Mesenchymal stem cell (in vitro differentiated cells and primary cell): ENCODE measurements at regions not wholly inside any gene's neighbourhood (a gene's known extent, or its start where the extent isn't known, plus 50 kb on each side); places are given as distances from the start of the nearest gene placed in this dataset.

Experiments used
- DNase-seq: peaks from one replicate; pipeline ENCODE4 v3.0.0-alpha.2; 2013
- H2AFZ ChIP-seq: one replicate; pipeline ENCODE4 v1.6.1; 2013; ENCODE audit warnings: low read depth, mild to moderate bottlenecking, control low read depth, inconsistent platforms, low read length, moderate library complexity
- H2AK5ac ChIP-seq: 2 replicates; pipeline ENCODE4 v1.6.1; 2013; ENCODE audit warnings: low read length, moderate library complexity, mild to moderate bottlenecking, inconsistent platforms; ENCODE audit not compliant: severe bottlenecking
- H2BK120ac ChIP-seq: one replicate; pipeline ENCODE4 v1.6.1; 2013; ENCODE audit warnings: low read depth, mild to moderate bottlenecking, inconsistent platforms, low read length, moderate library complexity
- H2BK12ac ChIP-seq, 2 experiments: one replicate each; pipeline ENCODE4 v1.6.1; 2013; ENCODE audit warnings: inconsistent platforms in 2 of 2, low read length in 2 of 2, mild to moderate bottlenecking in 2 of 2, moderate library complexity in 2 of 2, control low read depth in 1 of 2
- H2BK15ac ChIP-seq: one replicate; pipeline ENCODE4 v1.6.1; 2013; ENCODE audit warnings: mild to moderate bottlenecking, low read depth, inconsistent platforms; ENCODE audit not compliant: poor library complexity, severe bottlenecking
- H2BK5ac ChIP-seq: 2 replicates; pipeline ENCODE4 v1.6.1; 2013; ENCODE audit warnings: low read depth, mild to moderate bottlenecking, low read length, control low read depth, inconsistent platforms; ENCODE audit not compliant: poor library complexity, severe bottlenecking
- H3K14ac ChIP-seq, 2 experiments: one replicate each; pipeline ENCODE4 v1.6.1; 2013; ENCODE audit warnings: inconsistent platforms in 2 of 2, low read length in 2 of 2, control low read depth in 1 of 2, mild to moderate bottlenecking in 1 of 2, moderate library complexity in 1 of 2
- H3K18ac ChIP-seq, 2 experiments: one replicate each; pipeline ENCODE4 v1.6.1; 2013; ENCODE audit warnings: inconsistent platforms in 2 of 2, low read length in 2 of 2, control low read depth in 1 of 2, low read depth in 1 of 2, mild to moderate bottlenecking in 1 of 2
- H3K23ac ChIP-seq, 2 experiments: one replicate each; pipeline ENCODE4 v1.6.1; 2013; ENCODE audit warnings: inconsistent platforms in 2 of 2, low read length in 2 of 2, mild to moderate bottlenecking in 2 of 2, moderate library complexity in 2 of 2, control low read depth in 1 of 2
- H3K27ac ChIP-seq: 2 replicates; pipeline ENCODE4 v1.5.1; 2013; ENCODE audit warnings: mild to moderate bottlenecking, moderate library complexity, low read length, control low read depth, inconsistent platforms; ENCODE audit not compliant: poor library complexity, severe bottlenecking
- H3K27me3 ChIP-seq, 2 experiments: 2 replicates each; pipeline versions ENCODE4 v1.6.1 to v1.7.0; 2013; ENCODE audit warnings: low read length in 2 of 2, mild to moderate bottlenecking in 2 of 2, moderate library complexity in 2 of 2, control low read depth in 1 of 2, inconsistent platforms in 1 of 2; ENCODE audit not compliant: control insufficient read depth in 1 of 2, insufficient read depth in 1 of 2
- H3K36me3 ChIP-seq, 2 experiments: 2 replicates each; pipeline versions ENCODE4 v1.6.1 to v1.7.0; 2013; ENCODE audit warnings: low read length in 2 of 2, control low read depth in 1 of 2, inconsistent platforms in 1 of 2, low read depth in 1 of 2, mild to moderate bottlenecking in 1 of 2; ENCODE audit not compliant: insufficient read depth in 2 of 2, control insufficient read depth in 1 of 2
- H3K4ac ChIP-seq, 2 experiments: one replicate each; pipeline ENCODE4 v1.6.1; 2013; ENCODE audit warnings: inconsistent platforms in 2 of 2, low read length in 2 of 2, mild to moderate bottlenecking in 2 of 2, moderate library complexity in 2 of 2, control low read depth in 1 of 2, low read depth in 1 of 2
- H3K4me1 ChIP-seq: 2 replicates; pipeline ENCODE4 v1.6.1; 2013; ENCODE audit warnings: low read depth, low read length, control low read depth; ENCODE audit not compliant: control insufficient read depth, insufficient read depth
- H3K4me2 ChIP-seq: 2 replicates; pipeline ENCODE4 v1.6.1; 2013; ENCODE audit warnings: low read length, mild to moderate bottlenecking, inconsistent platforms; ENCODE audit not compliant: poor library complexity, severe bottlenecking
- H3K4me3 ChIP-seq, 2 experiments: 2 replicates each; pipeline versions ENCODE4 v1.5.1 to v1.7.0; 2013; ENCODE audit warnings: low read length in 2 of 2, mild to moderate bottlenecking in 2 of 2, control low read depth in 1 of 2, low read depth in 1 of 2; ENCODE audit not compliant: insufficient read depth in 1 of 2
- H3K79me1 ChIP-seq: replicated peaks from 2 replicates; pipeline ENCODE4 v1.6.1; 2013; ENCODE audit warnings: mild to moderate bottlenecking, control low read depth, low read length, inconsistent platforms; ENCODE audit not compliant: poor library complexity, severe bottlenecking
- H3K9ac ChIP-seq: 2 replicates; pipeline ENCODE4 v1.7.0; 2013; ENCODE audit warnings: mild to moderate bottlenecking, low read length, moderate library complexity
- H3K9me3 ChIP-seq: 2 replicates; pipeline ENCODE4 v1.7.0; 2013; ENCODE audit warnings: mild to moderate bottlenecking, low read length; ENCODE audit not compliant: control insufficient read depth
- H4K8ac ChIP-seq: one replicate; pipeline ENCODE4 v1.6.1; 2013; ENCODE audit warnings: inconsistent platforms, mild to moderate bottlenecking, low read length, moderate library complexity
- H4K91ac ChIP-seq: one replicate; pipeline ENCODE4 v1.6.1; 2013; ENCODE audit warnings: mild to moderate bottlenecking, low read length, inconsistent platforms
- WGBS: methylation state at CpG from one replicate; pipeline ENCODE4 v1.1.7; 2013; ENCODE audit warnings: mixed read lengths; 5-methylcytosine and 5-hydroxymethylcytosine counted together

DNA sequence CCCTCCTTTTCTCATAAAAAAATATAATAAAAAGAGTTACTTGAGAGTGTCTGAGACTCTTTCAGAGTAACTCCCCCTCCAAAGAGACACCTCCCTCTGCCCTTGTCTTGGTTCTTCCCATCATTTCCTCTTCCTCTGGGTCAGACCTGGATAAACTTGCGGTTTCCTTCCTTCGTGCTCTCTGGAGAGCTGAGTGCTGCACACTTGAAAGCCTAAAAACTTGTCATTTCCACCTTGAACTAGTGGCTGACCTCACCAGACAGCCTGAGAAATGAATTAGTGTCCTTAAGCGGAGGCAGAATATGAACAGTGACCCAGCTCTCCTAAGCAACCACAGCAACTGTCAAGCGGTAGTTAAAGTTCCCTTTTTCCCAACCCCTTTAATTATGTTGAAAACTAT is 88.4 kb upstream of the PROX1 start:
- H2BK15ac ChIP-seq, result no peak overlapping the region
- H3K27ac ChIP-seq, result no peak overlapping the region
- no peak overlapping the region for H3K18ac ChIP-seq
- no peaks in the 10 kb centered on the region for H3K4me1 ChIP-seq
- no peak overlapping the region for H3K14ac ChIP-seq
- no peak overlapping the region for H3K9ac ChIP-seq
- no peak overlapping the region for H3K23ac ChIP-seq
- no peak overlapping the region for H2BK5ac ChIP-seq
- H2AFZ ChIP-seq, result no peak overlapping the region
- H3K27me3 ChIP-seq, result no peaks in the 10 kb centered on the region
- H2AK5ac ChIP-seq, result no peak overlapping the region
- WGBS, result 72% methylated on average over 3 of the region's 4 CpGs
- no peak overlapping the region for H3K4me2 ChIP-seq
- no peaks in the 10 kb centered on the region for H3K9me3 ChIP-seq
- H2BK120ac ChIP-seq, result no peak overlapping the region
- H3K79me1 ChIP-seq, result no peaks in the 10 kb centered on the region
- H4K8ac ChIP-seq, result no peak overlapping the region
- H3K36me3 ChIP-seq, result no peaks in the 10 kb centered on the region
- no peak for DNase-seq
- no peak overlapping the region for H3K4ac ChIP-seq
- no peak overlapping the region for H3K4me3 ChIP-seq
- no peak overlapping the region for H2BK12ac ChIP-seq
- H4K91ac ChIP-seq, result no peak overlapping the region

DNA sequence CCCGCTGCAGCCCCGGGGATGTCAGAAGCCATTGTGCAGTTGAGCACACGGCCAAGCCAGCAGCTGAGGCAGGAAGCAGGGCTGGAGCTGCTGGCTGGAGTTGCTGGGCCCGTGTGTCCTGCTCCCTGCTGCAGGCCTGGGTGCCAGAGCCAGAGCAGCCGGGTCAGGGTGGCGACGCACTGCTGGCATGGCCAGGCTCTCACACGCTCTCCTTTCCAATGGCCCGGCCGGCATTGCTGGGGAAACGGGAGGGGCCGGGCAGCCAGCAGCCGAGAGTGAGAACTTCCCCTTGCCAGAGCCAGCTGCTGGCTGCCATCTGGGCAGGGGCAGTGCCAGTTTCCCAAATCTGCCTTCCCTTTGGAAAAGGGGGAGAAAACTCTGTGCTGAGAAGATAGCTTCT is 82.4 kb upstream of the PROX1 start:
- H3K4ac ChIP-seq, result no peak overlapping the region
- H3K18ac ChIP-seq, result no peak overlapping the region
- no peak overlapping the region for H3K27ac ChIP-seq
- H3K14ac ChIP-seq, result no peak overlapping the region
- no peaks in the 10 kb centered on the region for H3K27me3 ChIP-seq
- WGBS, result 86% methylated on average over 11 of the region's 13 CpGs
- H3K4me2 ChIP-seq, result no peak overlapping the region
- H2BK12ac ChIP-seq, result no peak overlapping the region
- DNase-seq, result no peak
- no peaks in the 10 kb centered on the region for H3K9me3 ChIP-seq
- no peak overlapping the region for H3K4me3 ChIP-seq
- H3K79me1 ChIP-seq, result no peaks in the 10 kb centered on the region
- H2BK15ac ChIP-seq, result no peak overlapping the region
- no peak overlapping the region for H4K8ac ChIP-seq
- H3K9ac ChIP-seq, result no peak overlapping the region
- no peak overlapping the region for H2AFZ ChIP-seq
- no peak overlapping the region for H4K91ac ChIP-seq
- no peaks in the 10 kb centered on the region for H3K36me3 ChIP-seq
- H2BK120ac ChIP-seq, result no peak overlapping the region
- H3K23ac ChIP-seq, result no peak overlapping the region
- no peaks in the 10 kb centered on the region for H3K4me1 ChIP-seq
- H2BK5ac ChIP-seq, result no peak overlapping the region
- no peak overlapping the region for H2AK5ac ChIP-seq

DNA sequence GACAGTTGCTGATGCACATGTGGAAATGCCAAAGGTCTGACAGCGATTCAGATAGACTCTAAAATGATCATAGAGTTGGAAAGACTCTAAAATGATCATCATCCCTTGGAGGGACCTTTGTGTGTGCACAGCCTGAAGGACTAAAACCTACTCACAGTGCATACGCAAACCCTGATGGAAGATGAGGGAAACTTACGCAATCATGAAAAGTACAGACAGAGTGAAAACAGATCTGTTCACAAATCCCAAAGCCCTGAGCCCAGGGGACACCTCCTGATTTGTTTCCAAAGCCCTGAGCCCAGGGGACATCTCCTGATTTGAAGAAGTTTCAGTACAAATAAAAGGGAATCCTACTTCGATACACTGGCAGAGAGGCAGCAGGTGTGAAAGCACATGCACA is 79.3 kb upstream of the PROX1 start:
- no peaks in the 10 kb centered on the region for H3K79me1 ChIP-seq
- H3K27me3 ChIP-seq, result no peaks in the 10 kb centered on the region
- no peak overlapping the region for H4K91ac ChIP-seq
- H2BK5ac ChIP-seq, result no peak overlapping the region
- no peak overlapping the region for H2BK12ac ChIP-seq
- H2BK15ac ChIP-seq, result no peak overlapping the region
- no peaks in the 10 kb centered on the region for H3K4me1 ChIP-seq
- H3K14ac ChIP-seq, result no peak overlapping the region
- no peaks in the 10 kb centered on the region for H3K36me3 ChIP-seq
- no peak for DNase-seq
- no peak overlapping the region for H3K18ac ChIP-seq
- H3K9me3 ChIP-seq, result no peaks in the 10 kb centered on the region
- no peak overlapping the region for H2AK5ac ChIP-seq
- no peak overlapping the region for H3K4me3 ChIP-seq
- no peak overlapping the region for H3K27ac ChIP-seq
- no peak overlapping the region for H3K4ac ChIP-seq
- H4K8ac ChIP-seq, result no peak overlapping the region
- no peak overlapping the region for H2BK120ac ChIP-seq
- H3K4me2 ChIP-seq, result no peak overlapping the region
- WGBS, result 84% methylated on average over 4 of the region's 4 CpGs
- H2AFZ ChIP-seq, result no peak overlapping the region
- no peak overlapping the region for H3K9ac ChIP-seq
- no peak overlapping the region for H3K23ac ChIP-seq

DNA sequence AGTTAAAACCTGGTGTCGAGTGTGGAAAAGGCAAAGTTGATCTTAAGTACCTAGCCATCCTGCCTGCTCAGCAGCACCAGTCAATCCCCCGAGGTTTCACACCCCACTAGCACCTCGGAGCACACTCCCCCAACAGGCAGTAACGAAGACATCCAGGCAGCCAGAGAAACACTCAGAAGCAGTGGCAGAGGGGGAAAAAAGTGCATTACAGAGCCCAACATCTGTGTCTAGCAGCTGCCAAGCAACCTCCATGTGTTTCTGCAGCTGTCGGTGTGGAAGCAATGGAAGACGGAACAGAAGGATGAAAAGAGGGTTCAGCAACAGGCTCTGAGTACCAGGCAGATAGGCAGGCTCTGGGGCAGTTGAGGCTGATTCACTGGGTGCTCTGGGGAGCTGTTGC is 73.4 kb upstream of the PROX1 start:
- no peak overlapping the region for H2BK120ac ChIP-seq
- no peak overlapping the region for H2BK5ac ChIP-seq
- no peak overlapping the region for H3K23ac ChIP-seq
- no peak overlapping the region for H2BK15ac ChIP-seq
- no peak overlapping the region for H3K4me3 ChIP-seq
- H2AFZ ChIP-seq, result no peak overlapping the region
- H3K79me1 ChIP-seq, result no peaks in the 10 kb centered on the region
- H2BK12ac ChIP-seq, result no peak overlapping the region
- H4K91ac ChIP-seq, result no peak overlapping the region
- H3K4ac ChIP-seq, result no peak overlapping the region
- H2AK5ac ChIP-seq, result no peak overlapping the region
- no peak overlapping the region for H3K18ac ChIP-seq
- H3K36me3 ChIP-seq, result no peaks in the 10 kb centered on the region
- no peak overlapping the region for H3K14ac ChIP-seq
- no peak overlapping the region for H3K9ac ChIP-seq
- peaks cover 0 to 7% of the 10 kb centered on the region in 2 experiments for H3K27me3 ChIP-seq
- H3K9me3 ChIP-seq, result no peaks in the 10 kb centered on the region
- no peak for DNase-seq
- no peak overlapping the region for H4K8ac ChIP-seq
- no peak overlapping the region for H3K27ac ChIP-seq
- H3K4me2 ChIP-seq, result no peak overlapping the region
- WGBS, result 50% methylated on average over 6 of the region's 6 CpGs
- H3K4me1 ChIP-seq, result no peaks in the 10 kb centered on the region
